ENCODE measurements at regions not wholly inside any gene's neighbourhood (a gene's known extent, or its start where the extent isn't known, plus 50 kb on each side); places are given as distances from the start of the nearest gene placed in this dataset.

- no peak for DNase-seq
- TF ChIP-seq GATA1 (IDR thresholded peaks at IDR 0.05; ENCODE audit: low read depth, low read length) (no peak), POLR2A (IDR thresholded peaks at IDR 0.05; ENCODE audit: low read length) (no peak)
These were observed 417.1 kb upstream of the CCDC196 start for GRCh38 chr14:66069036-66069435.

GRCh38 chr14:66069830-66070541 lies 416.2 kb upstream of the CCDC196 start:
- no peak for TF ChIP-seq GATA1 (IDR thresholded peaks at IDR 0.05; ENCODE audit: low read depth, low read length)
- TF ChIP-seq POLR2A (IDR thresholded peaks at IDR 0.05; ENCODE audit: low read length) = no peak
- DNase-seq = no peak

GRCh38 chr14:66070542-66071319 lies 415.4 kb upstream of the CCDC196 start:
- TF ChIP-seq POLR2A (IDR thresholded peaks at IDR 0.05; ENCODE audit: low read length) (no peak), GATA1 (IDR thresholded peaks at IDR 0.05; ENCODE audit: low read depth, low read length) (no peak)
- peak; percentile 29 to 53 for DNase-seq

- no peak for DNase-seq
- TF ChIP-seq GATA1 (IDR thresholded peaks at IDR 0.05; ENCODE audit: low read depth, low read length) (no peak), POLR2A (IDR thresholded peaks at IDR 0.05; ENCODE audit: low read length) (no peak)
These were observed 413.7 kb upstream of the CCDC196 start for GRCh38 chr14:66072190-66073084.

- no peak for DNase-seq
- TF ChIP-seq GATA1 (IDR thresholded peaks at IDR 0.05; ENCODE audit: low read depth, low read length) (no peak), POLR2A (IDR thresholded peaks at IDR 0.05; ENCODE audit: low read length) (no peak)
These were observed 411.6 kb upstream of the CCDC196 start for GRCh38 chr14:66074537-66074936.

GRCh38 chr14:66076176-66076575 lies 410.0 kb upstream of the CCDC196 start:
- no peak for DNase-seq
- TF ChIP-seq GATA1 (IDR thresholded peaks at IDR 0.05; ENCODE audit: low read depth, low read length) = no peak
- no peak for TF ChIP-seq POLR2A (IDR thresholded peaks at IDR 0.05; ENCODE audit: low read length)

- no peak for DNase-seq
- TF ChIP-seq GATA1 (IDR thresholded peaks at IDR 0.05; ENCODE audit: low read depth, low read length) (no peak), POLR2A (IDR thresholded peaks at IDR 0.05; ENCODE audit: low read length) (no peak)
These were observed 408.2 kb upstream of the CCDC196 start for GRCh38 chr14:66078006-66078405.

- TF ChIP-seq GATA1 (IDR thresholded peaks at IDR 0.05; ENCODE audit: low read depth, low read length) = no peak
- TF ChIP-seq POLR2A (IDR thresholded peaks at IDR 0.05; ENCODE audit: low read length) = no peak
- no peak for DNase-seq
These were observed 404.4 kb upstream of the CCDC196 start for GRCh38 chr14:66081594-66082376.

GRCh38 chr14:66085224-66085623 lies 400.9 kb upstream of the CCDC196 start:
- DNase-seq = no peak
- TF ChIP-seq GATA1 (IDR thresholded peaks at IDR 0.05; ENCODE audit: low read depth, low read length) (no peak), POLR2A (IDR thresholded peaks at IDR 0.05; ENCODE audit: low read length) (no peak)

GRCh38 chr14:66085665-66086064 lies 400.5 kb upstream of the CCDC196 start:
- no peak for TF ChIP-seq POLR2A (IDR thresholded peaks at IDR 0.05; ENCODE audit: low read length)
- no peak for TF ChIP-seq GATA1 (IDR thresholded peaks at IDR 0.05; ENCODE audit: low read depth, low read length)

GRCh38 chr14:66087231-66087630 lies 398.9 kb upstream of the CCDC196 start:
- TF ChIP-seq GATA1 (IDR thresholded peaks at IDR 0.05; ENCODE audit: low read depth, low read length) (no peak), POLR2A (IDR thresholded peaks at IDR 0.05; ENCODE audit: low read length) (no peak)

More at GRCh38 chr14:66085665-66086064, 400.5 kb upstream of the CCDC196 start:
- DNase-seq = no peak

GRCh38 chr14:66088656-66089055 lies 397.5 kb upstream of the CCDC196 start:
- TF ChIP-seq GATA1 (IDR thresholded peaks at IDR 0.05; ENCODE audit: low read depth, low read length) (no peak), POLR2A (IDR thresholded peaks at IDR 0.05; ENCODE audit: low read length) (no peak)
- DNase-seq = no peak

More at GRCh38 chr14:66087231-66087630, 398.9 kb upstream of the CCDC196 start:
- DNase-seq = no peak

GRCh38 chr14:66092206-66092605 lies 394.0 kb upstream of the CCDC196 start:
- TF ChIP-seq POLR2A (IDR thresholded peaks at IDR 0.05; ENCODE audit: low read length) = no peak
- no peak for TF ChIP-seq GATA1 (IDR thresholded peaks at IDR 0.05; ENCODE audit: low read depth, low read length)
- no peak for DNase-seq

All from erythroblast (primary cell).